ENCODE measurements at regions not wholly inside any gene's neighbourhood (a gene's known extent, or its start where the extent isn't known, plus 50 kb on each side); places are given as distances from the start of the nearest gene placed in this dataset.

- TF ChIP-seq CTCF (IDR thresholded peaks at IDR 0.05; ENCODE audit: low read depth, low read length) = no peak
- no peak for TF ChIP-seq EZH2phosphoT487 (IDR thresholded peaks at IDR 0.05; ENCODE audit: low read depth)
Observed at GRCh38 chr2:23169896-23170295, 215.1 kb upstream of the KLHL29 start.
